ENCODE measurements at regions not wholly inside any gene's neighbourhood (a gene's known extent, or its start where the extent isn't known, plus 50 kb on each side); places are given as distances from the start of the nearest gene placed in this dataset.

GRCh38 chr2:56001947-56002346 lies 78.4 kb upstream of the EFEMP1 start:
- in situ Hi-C loops (cut with MboI) = no loop called here

More at GRCh38 chr2:56001947-56002346, 78.4 kb upstream of the EFEMP1 start:
- DNase-seq (ENCODE audit: low read depth, low spot score) = no peak
- Histone ChIP-seq H2AFZ (ENCODE audit: control insufficient read depth, low read depth, low read length) (no peak overlapping the region), H3K27me3 (replicated peaks in 1 of 2; ENCODE audit: control insufficient read depth in 2 of 2, insufficient read depth in 2 of 2, low read length in 1 of 2) (no peaks in the 10 kb centered on the region; a peak in 1 of 4 replicates), H3K36me3 (ENCODE audit: control insufficient read depth in 2 of 2, insufficient read depth in 2 of 2, low read length in 1 of 2) (no peaks in the 10 kb centered on the region), H3K4me2 (ENCODE audit: control insufficient read depth, insufficient read depth) (no peak overlapping the region), H3K4me3 (no peak overlapping the region), H4K20me1 (ENCODE audit: control insufficient read depth, insufficient read depth) (no peaks in the 10 kb centered on the region), H3K27ac (ENCODE audit: control insufficient read depth, insufficient read depth) (no peak overlapping the region), H3K4me1 (ENCODE audit: control insufficient read depth, insufficient read depth, low read length) (no peaks in the 10 kb centered on the region), H3K79me2 (ENCODE audit: control insufficient read depth, insufficient read depth, low read length) (no peaks in the 10 kb centered on the region), H3K9ac (ENCODE audit: control insufficient read depth, insufficient read depth, low read length) (no peak overlapping the region), H3K9me3 (replicated peaks; ENCODE audit: control insufficient read depth, insufficient read depth, low read length) (no peaks in the 10 kb centered on the region)
- ChIA-PET RAD21 (ENCODE audit: unreplicated experiment) (no interaction called here), POLR2A (no interaction called here), SMC1A (ENCODE audit: uncharacterized antibody, unreplicated experiment) (no interaction called here), CTCF (no interaction called here)
- intact Hi-C loops (cut with micrococcal nuclease; ENCODE audit: unreplicated experiment) = no loop called here
- no TSS peak for BruUV-seq (replicated peaks)
- TF ChIP-seq ZNF384 (IDR thresholded peaks at IDR 0.05; ENCODE audit: borderline replicate concordance, low read depth, low read length) (no peak), CEBPB (IDR thresholded peaks at IDR 0.05; ENCODE audit: borderline replicate concordance in 1 of 2, low read depth in 2 of 2, low read length in 2 of 2) (no peak), ZBED1 (IDR thresholded peaks at IDR 0.05; ENCODE audit: borderline replicate concordance) (no peak), SMC3 (IDR thresholded peaks at IDR 0.05; ENCODE audit: borderline replicate concordance, low read length) (no peak), SP1 (IDR thresholded peaks at IDR 0.05; ENCODE audit: low read depth, low read length) (no peak), SREBF1 (IDR thresholded peaks at IDR 0.05; ENCODE audit: low read length) (no peak), TCF7 (IDR thresholded peaks at IDR 0.05; ENCODE audit: borderline replicate concordance) (no peak), RELB (IDR thresholded peaks at IDR 0.05; ENCODE audit: low read depth) (no peak), YY1 (IDR thresholded peaks at IDR 0.05; ENCODE audit: low read depth, low read length) (no peak), NKRF (conservative IDR thresholded peaks at IDR 0.05) (no peak), RAD51 (IDR thresholded peaks at IDR 0.05) (no peak), SMAD5 (IDR thresholded peaks at IDR 0.05; ENCODE audit: low read depth) (no peak), BCL3 (IDR thresholded peaks at IDR 0.05; ENCODE audit: borderline replicate concordance, insufficient read depth, low read depth, low read length, poor library complexity, severe bottlenecking) (no peak), EP300 (IDR thresholded peaks at IDR 0.05; ENCODE audit: borderline replicate concordance in 1 of 2, control insufficient read depth in 1 of 2, low read depth in 2 of 2, low read length in 2 of 2) (no peak), MLLT1 (IDR thresholded peaks at IDR 0.05) (no peak), NRF1 (conservative IDR thresholded peaks at IDR 0.05; ENCODE audit: low read depth, low read length) (no peak), CBFB (IDR thresholded peaks at IDR 0.05; ENCODE audit: low read depth) (no peak), KDM1A (IDR thresholded peaks at IDR 0.05; ENCODE audit: borderline replicate concordance) (no peak), ATF3 (IDR thresholded peaks at IDR 0.05; ENCODE audit: borderline replicate concordance, extremely low read depth, low read depth, low read length) (no peak)
- no peak for FAIRE-seq
- no peak for ATAC-seq
- 0% methylated on average over 1 of the region's 1 CpG for WGBS (ENCODE audit: insufficient coverage, insufficient replicate concordance, low lambda C conversion rate, missing lambda C conversion rate)

All from GM12878 (cell line).